CD14-positive monocyte (primary cell): ENCODE measurements at regions not wholly inside any gene's neighbourhood (a gene's known extent, or its start where the extent isn't known, plus 50 kb on each side); places are given as distances from the start of the nearest gene placed in this dataset.

Experiments
- DNase-seq, 3 donors: peaks; one replicate each; pipeline ENCODE4 v3.0.0-alpha.2; 2011 to 2022
- H2AFZ ChIP-seq: 2 replicates; pipeline ENCODE4 v1.6.0; 2012; ENCODE audit warnings: mild to moderate bottlenecking, low read depth, low read length, inconsistent platforms; ENCODE audit not compliant: insufficient read depth, poor library complexity, severe bottlenecking
- H3K27ac ChIP-seq, 2 donors: 1 replicate in 1 of 2; 2 replicates in 1 of 2; pipeline ENCODE4 v1.5.1; 2012 to 2013; ENCODE audit warnings: low read length in 2 of 2, control low read depth in 1 of 2, inconsistent platforms in 1 of 2, low read depth in 1 of 2, mild to moderate bottlenecking in 1 of 2
- H3K27me3 ChIP-seq, 2 donors: one replicate each; pipeline versions ENCODE4 v1.6.0 to v1.6.1; 2011 to 2013; ENCODE audit warnings: low read length in 2 of 2; ENCODE audit not compliant: control insufficient read depth in 2 of 2, insufficient read depth in 2 of 2
- H3K36me3 ChIP-seq, 2 donors: replicated peaks in 1 of 2; 1 replicate in 1 of 2; 2 replicates in 1 of 2; pipeline versions ENCODE4 v1.5.1 to v1.6.1; 2012 to 2013; ENCODE audit warnings: low read length in 2 of 2, control low read depth in 1 of 2, inconsistent platforms in 1 of 2, mild to moderate bottlenecking in 1 of 2; ENCODE audit not compliant: insufficient read depth in 2 of 2, control insufficient read depth in 1 of 2
- H3K4me1 ChIP-seq, 2 donors: 1 replicate in 1 of 2; 2 replicates in 1 of 2; pipeline versions ENCODE4 v1.5.1 to v1.6.1; 2012 to 2013; ENCODE audit warnings: low read length in 2 of 2, control low read depth in 1 of 2, inconsistent platforms in 1 of 2, mild to moderate bottlenecking in 1 of 2, moderate library complexity in 1 of 2; ENCODE audit not compliant: insufficient read depth in 2 of 2, control insufficient read depth in 1 of 2
- H3K4me2 ChIP-seq: replicated peaks from 2 replicates; pipeline ENCODE3; 2012; ENCODE audit warnings: low read length, moderate library complexity, mild to moderate bottlenecking; ENCODE audit not compliant: poor library complexity, severe bottlenecking; ENCODE audit errors: extremely low read depth
- H3K4me3 ChIP-seq, 3 experiments: fragments of 200-600 bp in 1 of 3; sonication (generic) in 1 of 3; replicated peaks in 1 of 3; 1 replicate in 2 of 3; 2 replicates in 1 of 3; pipeline ENCODE4 v1.5.1; 2011 to 2013; ENCODE audit warnings: low read length in 3 of 3, mild to moderate bottlenecking in 3 of 3, control low read depth in 2 of 3, low read depth in 2 of 3, inconsistent platforms in 1 of 3, moderate library complexity in 1 of 3
- H3K79me2 ChIP-seq: 2 replicates; pipeline ENCODE4 v1.6.0; 2012; ENCODE audit warnings: mild to moderate bottlenecking, control low read depth, inconsistent platforms, low read length, moderate library complexity; ENCODE audit not compliant: insufficient read depth
- H3K9ac ChIP-seq: 2 replicates; pipeline ENCODE4 v1.6.0; 2017; ENCODE audit warnings: low read length, mild to moderate bottlenecking; ENCODE audit not compliant: insufficient read depth, poor library complexity, severe bottlenecking
- H3K9me3 ChIP-seq, 2 donors: replicated peaks in 1 of 2; 1 replicate in 1 of 2; 2 replicates in 1 of 2; pipeline versions ENCODE4 v1.5.1 to v1.6.1; 2012 to 2013; ENCODE audit warnings: low read length in 2 of 2, control low read depth in 1 of 2; ENCODE audit not compliant: control insufficient read depth in 1 of 2, insufficient read depth in 1 of 2
- H4K20me1 ChIP-seq: 2 replicates; pipeline ENCODE4 v1.6.0; 2012; ENCODE audit warnings: mild to moderate bottlenecking, low read length, control low read depth, moderate library complexity; ENCODE audit not compliant: insufficient read depth
- H3K27ac Mint-ChIP-seq, 7 donors: one replicate each; pipeline ENCODE4 v1.8.0; 2020; ENCODE audit warnings: mild to moderate bottlenecking in 7 of 7, mixed read lengths in 7 of 7, moderate library complexity in 6 of 7, inconsistent platforms in 2 of 7
- H3K27me3 Mint-ChIP-seq, 3 donors: one replicate each; pipeline ENCODE4 v1.8.0; 2021 to 2022; ENCODE audit warnings: low read depth in 3 of 3, mild to moderate bottlenecking in 3 of 3, mixed read lengths in 3 of 3, moderate library complexity in 3 of 3, inconsistent platforms in 1 of 3
- H3K36me3 Mint-ChIP-seq, 2 donors: one replicate each; pipeline ENCODE4 v1.8.0; 2020; ENCODE audit warnings: mixed read lengths in 2 of 2, inconsistent platforms in 1 of 2, mild to moderate bottlenecking in 1 of 2
- H3K4me1 Mint-ChIP-seq: one replicate; pipeline ENCODE4 v1.8.0; 2020; ENCODE audit warnings: mild to moderate bottlenecking, mixed read lengths
- H3K4me3 Mint-ChIP-seq, 2 donors: one replicate each; pipeline ENCODE4 v1.8.0; 2020; ENCODE audit warnings: mild to moderate bottlenecking in 2 of 2, mixed read lengths in 2 of 2, moderate library complexity in 1 of 2
- H3K9me3 Mint-ChIP-seq, 7 donors: one replicate each; pipeline ENCODE4 v1.8.0; 2020 to 2022; ENCODE audit warnings: mixed read lengths in 7 of 7, mild to moderate bottlenecking in 6 of 7, moderate library complexity in 6 of 7, inconsistent platforms in 2 of 7
- WGBS: methylation state at CpG from one replicate; pipeline ENCODE4 v1.1.5; 2013; ENCODE audit warnings: missing lambda C conversion rate; ENCODE audit not compliant: insufficient coverage; 5-methylcytosine and 5-hydroxymethylcytosine counted together
- intact Hi-C, 2 donors: fragments of 100-400 bp; cut with micrococcal nuclease; formaldehyde crosslinking; loops; one replicate each; pipeline versions ENCODE4 v1.15.0 to v1.15.1; 2023
- TF ChIP-seq, protein P1 (sequence below): fragments of 200-600 bp; IDR thresholded peaks from one replicate; pipeline ENCODE4 v1.8.0; 2022; ENCODE audit warnings: antibody characterized with exemption, mild to moderate bottlenecking

- Mint-ChIP-seq H3K9me3 (peaks cover 0 to 3% (median 0%) of the 10 kb centered on the region in 7 donors), H3K27me3 (peaks cover 0 to 2% (median 0%) of the 10 kb centered on the region in 3 donors), H3K27ac (no peak overlapping the region), H3K4me3 (no peak overlapping the region), H3K36me3 (no peaks in the 10 kb centered on the region), H3K4me1 (no peaks in the 10 kb centered on the region)
- Histone ChIP-seq H3K27ac (no peak overlapping the region), H3K4me3 (no peak overlapping the region), H3K79me2 (no peaks in the 10 kb centered on the region), H3K36me3 (no peaks in the 10 kb centered on the region), H3K9me3 (no peaks in the 10 kb centered on the region), H3K4me1 (no peaks in the 10 kb centered on the region), H3K27me3 (no peaks in the 10 kb centered on the region), H2AFZ (no peak overlapping the region), H4K20me1 (no peaks in the 10 kb centered on the region), H3K9ac (no peak overlapping the region), H3K4me2 (no peak overlapping the region)
- no peak for DNase-seq
- intact Hi-C loops, result no loop called here
- TF ChIP-seq, protein P1, sequence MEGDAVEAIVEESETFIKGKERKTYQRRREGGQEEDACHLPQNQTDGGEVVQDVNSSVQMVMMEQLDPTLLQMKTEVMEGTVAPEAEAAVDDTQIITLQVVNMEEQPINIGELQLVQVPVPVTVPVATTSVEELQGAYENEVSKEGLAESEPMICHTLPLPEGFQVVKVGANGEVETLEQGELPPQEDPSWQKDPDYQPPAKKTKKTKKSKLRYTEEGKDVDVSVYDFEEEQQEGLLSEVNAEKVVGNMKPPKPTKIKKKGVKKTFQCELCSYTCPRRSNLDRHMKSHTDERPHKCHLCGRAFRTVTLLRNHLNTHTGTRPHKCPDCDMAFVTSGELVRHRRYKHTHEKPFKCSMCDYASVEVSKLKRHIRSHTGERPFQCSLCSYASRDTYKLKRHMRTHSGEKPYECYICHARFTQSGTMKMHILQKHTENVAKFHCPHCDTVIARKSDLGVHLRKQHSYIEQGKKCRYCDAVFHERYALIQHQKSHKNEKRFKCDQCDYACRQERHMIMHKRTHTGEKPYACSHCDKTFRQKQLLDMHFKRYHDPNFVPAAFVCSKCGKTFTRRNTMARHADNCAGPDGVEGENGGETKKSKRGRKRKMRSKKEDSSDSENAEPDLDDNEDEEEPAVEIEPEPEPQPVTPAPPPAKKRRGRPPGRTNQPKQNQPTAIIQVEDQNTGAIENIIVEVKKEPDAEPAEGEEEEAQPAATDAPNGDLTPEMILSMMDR, result no peak
Measured at GRCh38 chr15:86002444-86002843, 77.2 kb upstream of the AGBL1 start.

- no peak overlapping the region for H3K9ac ChIP-seq
- 100% methylated on average over 1 of the region's 4 CpGs for WGBS
- H3K4me1 Mint-ChIP-seq, result no peaks in the 10 kb centered on the region
Measured at GRCh38 chr15:86004061-86004460, 75.6 kb upstream of the AGBL1 start.

More at GRCh38 chr15:86004061-86004460, 75.6 kb upstream of the AGBL1 start:
- intact Hi-C loops, result no loop called here
- Mint-ChIP-seq H3K4me3 (no peak overlapping the region), H3K9me3 (peaks cover 0 to 3% (median 0%) of the 10 kb centered on the region in 7 donors), H3K27me3 (peaks cover 0 to 1% (median 0%) of the 10 kb centered on the region in 3 donors), H3K27ac (no peak overlapping the region), H3K36me3 (no peaks in the 10 kb centered on the region)
- Histone ChIP-seq H3K4me2 (no peak overlapping the region), H3K9me3 (no peaks in the 10 kb centered on the region), H3K4me3 (no peak overlapping the region), H3K27me3 (no peaks in the 10 kb centered on the region), H3K27ac (no peak overlapping the region), H3K79me2 (no peaks in the 10 kb centered on the region), H3K4me1 (no peaks in the 10 kb centered on the region), H2AFZ (no peak overlapping the region), H3K36me3 (no peaks in the 10 kb centered on the region), H4K20me1 (no peaks in the 10 kb centered on the region)
- TF ChIP-seq, protein P1, result no peak
- no peak for DNase-seq
